HUES48 (cell line): ENCODE measurements at regions not wholly inside any gene's neighbourhood (a gene's known extent, or its start where the extent isn't known, plus 50 kb on each side); places are given as distances from the start of the nearest gene placed in this dataset.

Experiments used
- H3K27ac ChIP-seq: one replicate; pipeline ENCODE4 v1.7.0; 2013; ENCODE audit warnings: low read depth, low read length, inconsistent platforms
- H3K27me3 ChIP-seq: 2 replicates; pipeline ENCODE4 v1.6.1; 2013; ENCODE audit warnings: mild to moderate bottlenecking, low read length; ENCODE audit not compliant: control insufficient read depth, insufficient read depth
- H3K36me3 ChIP-seq: 2 replicates; pipeline ENCODE4 v1.6.1; 2013; ENCODE audit warnings: low read length; ENCODE audit not compliant: control insufficient read depth, insufficient read depth
- H3K4me1 ChIP-seq: 2 replicates; pipeline ENCODE4 v1.6.1; 2013; ENCODE audit warnings: mild to moderate bottlenecking, low read length; ENCODE audit not compliant: control insufficient read depth, insufficient read depth
- H3K4me3 ChIP-seq: 2 replicates; pipeline ENCODE4 v1.5.1; 2013; ENCODE audit warnings: mild to moderate bottlenecking, low read depth, low read length
- H3K9ac ChIP-seq: 2 replicates; pipeline ENCODE4 v1.6.1; 2013; ENCODE audit warnings: mild to moderate bottlenecking, low read depth, low read length, moderate library complexity
- H3K9me3 ChIP-seq: 2 replicates; pipeline ENCODE4 v1.6.1; 2013; ENCODE audit warnings: low read length; ENCODE audit not compliant: control insufficient read depth, insufficient read depth

GRCh38 chr12:34298971-34299801 is 276.9 kb downstream of the ALG10 start:
- peaks cover 100% of the 10 kb centered on the region for H3K9me3 ChIP-seq
- no peaks in the 10 kb centered on the region for H3K27me3 ChIP-seq
- no peak overlapping the region for H3K9ac ChIP-seq
- H3K4me3 ChIP-seq, result no peak overlapping the region
- H3K27ac ChIP-seq, result no peak overlapping the region
- no peaks in the 10 kb centered on the region for H3K4me1 ChIP-seq
- no peaks in the 10 kb centered on the region for H3K36me3 ChIP-seq

DNA sequence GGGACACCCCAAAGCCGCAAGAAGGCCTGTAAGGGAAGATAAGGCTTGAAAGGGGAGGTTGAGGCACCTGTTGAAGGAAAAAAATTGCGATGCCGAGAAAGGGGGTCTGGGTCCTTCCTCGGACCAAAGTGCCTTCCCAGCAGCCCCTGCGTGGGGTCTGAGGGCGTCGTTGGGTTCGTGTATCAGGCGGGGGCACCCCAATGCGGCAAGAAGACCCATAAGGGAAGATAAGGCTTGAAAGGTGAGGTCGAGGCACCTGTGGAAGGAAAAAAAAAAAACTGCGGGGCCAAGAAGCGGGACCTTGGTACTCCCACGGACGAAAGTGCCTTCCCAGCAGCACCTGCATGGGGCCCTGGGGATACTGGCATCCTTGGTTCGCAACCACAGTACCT is 277.5 kb downstream of the ALG10 start:
- Histone ChIP-seq H3K4me3 (no peak overlapping the region), H3K27ac (no peak overlapping the region), H3K27me3 (no peaks in the 10 kb centered on the region), H3K9ac (no peak overlapping the region), H3K9me3 (peaks cover 100% of the 10 kb centered on the region), H3K4me1 (no peaks in the 10 kb centered on the region), H3K36me3 (no peaks in the 10 kb centered on the region)

GRCh38 chr12:34300376-34301250 is 278.3 kb downstream of the ALG10 start:
- no peaks in the 10 kb centered on the region for H3K27me3 ChIP-seq
- no peak overlapping the region for H3K27ac ChIP-seq
- peaks cover 100% of the 10 kb centered on the region for H3K9me3 ChIP-seq
- H3K36me3 ChIP-seq, result no peaks in the 10 kb centered on the region
- H3K4me3 ChIP-seq, result no peak overlapping the region
- H3K4me1 ChIP-seq, result no peaks in the 10 kb centered on the region
- no peak overlapping the region for H3K9ac ChIP-seq

DNA sequence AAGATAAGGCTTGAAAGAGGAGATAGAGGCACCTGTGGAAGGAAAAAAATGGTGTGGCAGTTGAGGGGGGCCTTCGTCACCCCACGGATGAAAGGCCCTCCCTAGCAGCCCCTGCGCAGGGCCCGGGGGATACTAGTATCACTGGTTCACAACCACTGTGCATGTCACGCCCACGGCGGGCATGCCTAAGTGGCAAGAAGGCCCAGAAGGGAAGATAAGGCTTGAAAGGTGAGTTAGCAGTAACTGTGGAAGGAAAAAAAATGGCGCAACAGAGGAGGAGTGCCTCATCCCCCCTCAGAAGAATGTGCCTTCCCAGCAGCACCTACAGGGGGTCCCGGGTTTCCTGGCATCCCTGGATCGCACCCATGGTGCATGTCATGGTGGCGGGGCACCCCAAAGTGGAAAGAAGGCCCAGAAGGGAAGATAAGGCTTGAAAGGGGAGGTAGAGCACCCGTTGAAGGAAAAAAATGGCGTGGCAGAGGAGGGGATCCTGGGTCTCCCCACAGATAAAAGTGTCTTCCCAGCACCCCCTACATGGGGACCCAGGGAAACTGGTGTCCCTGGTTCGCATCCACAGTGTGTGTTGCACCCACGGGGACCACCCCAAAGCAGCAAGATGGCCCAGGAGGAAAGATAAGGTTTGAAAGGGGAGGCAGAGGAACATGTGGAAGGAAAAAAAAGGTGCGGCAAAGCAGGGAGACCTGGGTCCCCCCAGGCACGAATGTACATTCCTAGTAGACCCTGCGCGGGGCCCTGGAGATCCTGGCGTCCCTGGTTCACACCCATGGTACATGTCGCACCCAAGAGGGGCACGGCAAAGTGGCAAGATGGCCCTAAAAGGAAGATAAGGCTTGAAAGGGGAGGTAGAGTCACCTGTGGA is 279.2 kb downstream of the ALG10 start:
- Histone ChIP-seq H3K36me3 (no peaks in the 10 kb centered on the region), H3K9ac (no peak overlapping the region), H3K4me3 (no peak overlapping the region; the same call in 1 of the 2 replicates), H3K9me3 (peaks cover 100% of the 10 kb centered on the region), H3K27me3 (no peaks in the 10 kb centered on the region), H3K4me1 (no peaks in the 10 kb centered on the region), H3K27ac (no peak overlapping the region)

DNA sequence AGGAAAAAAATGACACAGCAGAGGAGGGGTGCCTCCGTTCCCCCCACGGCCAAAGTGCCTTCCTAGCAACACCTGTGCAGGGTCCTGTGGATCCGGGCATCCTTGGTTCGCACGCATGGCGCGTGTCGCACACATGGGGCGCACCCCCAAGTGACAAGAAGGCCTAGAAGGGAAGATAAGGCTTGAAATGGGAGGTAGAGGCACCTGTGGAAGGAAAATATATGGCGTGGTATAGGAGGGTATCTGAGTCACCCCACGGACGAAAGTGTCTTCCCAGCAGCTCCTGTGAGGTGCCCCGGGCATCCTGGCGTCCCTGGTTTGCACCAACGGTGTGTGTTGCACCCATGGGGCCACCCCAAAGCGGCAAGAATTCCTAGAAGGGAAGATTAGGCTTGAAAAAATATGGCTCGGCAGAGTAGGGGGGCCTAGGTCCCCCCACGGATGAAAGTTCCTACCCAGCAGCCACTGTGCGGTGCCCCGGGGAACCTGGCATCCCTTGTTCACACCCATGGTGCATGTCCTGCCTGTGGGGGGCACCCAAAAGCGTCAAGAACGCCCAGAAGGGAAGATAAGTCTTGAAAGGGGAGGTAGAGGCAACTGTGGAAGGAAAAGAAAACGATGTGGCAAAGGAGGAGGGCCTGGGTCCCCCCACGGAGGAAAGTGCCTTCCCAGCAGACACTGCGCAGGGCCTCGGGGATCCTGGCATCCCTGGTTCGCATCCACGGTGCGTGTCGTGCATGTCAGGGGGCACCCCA is 280.0 kb downstream of the ALG10 start:
- H3K9me3 ChIP-seq, result peaks cover 100% of the 10 kb centered on the region
- no peak overlapping the region for H3K4me3 ChIP-seq
- H3K36me3 ChIP-seq, result no peaks in the 10 kb centered on the region
- H3K4me1 ChIP-seq, result no peaks in the 10 kb centered on the region
- H3K27me3 ChIP-seq, result no peaks in the 10 kb centered on the region
- no peak overlapping the region for H3K27ac ChIP-seq
- H3K9ac ChIP-seq, result no peak overlapping the region

DNA sequence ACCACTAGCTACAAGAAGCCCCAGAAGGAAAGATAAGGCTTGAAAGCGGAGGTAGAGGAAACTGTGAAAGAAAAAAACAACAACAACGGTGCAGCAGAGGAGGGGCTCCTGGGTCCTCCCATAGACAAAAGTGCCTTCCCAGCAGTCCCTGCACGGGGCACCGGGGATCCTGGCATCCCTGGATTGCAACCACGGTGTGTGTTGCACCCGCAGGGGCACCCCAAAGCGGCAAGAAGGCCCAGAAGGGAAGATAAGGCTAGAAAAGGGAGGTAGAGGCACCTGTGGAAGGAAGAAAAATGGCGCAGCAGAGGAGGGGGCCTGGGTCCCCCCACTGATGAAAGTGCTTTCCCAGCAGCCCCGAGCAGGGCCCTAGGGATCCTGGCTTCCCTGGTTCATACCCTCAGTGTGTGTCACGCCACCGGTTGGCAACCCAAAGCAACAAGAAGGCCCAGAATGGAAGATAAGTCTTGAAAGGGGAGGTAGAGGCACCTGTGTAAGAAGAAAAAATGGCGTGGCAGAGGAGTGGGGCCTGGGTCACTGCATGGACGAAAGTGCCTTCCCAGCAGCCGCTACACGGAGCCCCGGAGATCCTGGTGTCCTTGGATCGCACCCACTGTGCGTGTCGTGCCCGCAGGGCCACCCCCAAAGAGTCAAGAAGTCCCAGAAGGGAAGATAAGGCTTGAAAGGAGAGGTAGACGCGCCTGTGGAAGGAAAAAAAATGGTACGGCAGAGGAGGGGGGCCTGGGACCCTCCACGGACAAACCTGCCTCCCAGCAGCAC is 281.0 kb downstream of the ALG10 start:
- no peak overlapping the region for H3K4me3 ChIP-seq
- no peaks in the 10 kb centered on the region for H3K27me3 ChIP-seq
- H3K4me1 ChIP-seq, result no peaks in the 10 kb centered on the region
- no peak overlapping the region for H3K9ac ChIP-seq
- no peak overlapping the region for H3K27ac ChIP-seq
- no peaks in the 10 kb centered on the region for H3K36me3 ChIP-seq
- peaks cover 100% of the 10 kb centered on the region for H3K9me3 ChIP-seq

- Histone ChIP-seq H3K4me1 (no peaks in the 10 kb centered on the region), H3K27me3 (no peaks in the 10 kb centered on the region), H3K9ac (no peak overlapping the region), H3K36me3 (no peaks in the 10 kb centered on the region), H3K27ac (no peak overlapping the region), H3K4me3 (no peak overlapping the region), H3K9me3 (peaks cover 100% of the 10 kb centered on the region)
Observed at GRCh38 chr12:34304001-34304400, 281.7 kb downstream of the ALG10 start.

DNA sequence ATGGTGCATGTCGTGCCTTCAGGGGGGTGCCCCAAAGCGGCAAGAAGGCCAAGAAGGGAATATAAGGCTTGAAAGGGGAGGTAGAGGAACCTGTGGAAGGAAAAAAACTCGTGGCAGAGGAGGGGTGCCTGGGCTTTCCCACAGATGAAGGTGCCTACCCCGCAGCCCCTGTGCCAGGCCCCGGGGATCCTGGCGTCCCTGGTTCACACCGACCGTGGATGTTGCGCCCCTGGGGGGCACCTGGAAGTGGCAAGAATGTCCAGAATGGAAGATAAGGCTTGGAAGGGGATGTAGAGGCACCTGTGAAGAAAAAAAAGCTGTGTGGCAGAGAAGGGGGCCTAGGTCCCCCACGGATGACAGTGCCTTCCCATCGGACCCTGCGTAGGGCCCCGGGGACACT is 282.2 kb downstream of the ALG10 start:
- Histone ChIP-seq H3K9ac (no peak overlapping the region), H3K27ac (no peak overlapping the region), H3K4me3 (no peak overlapping the region), H3K27me3 (no peaks in the 10 kb centered on the region), H3K36me3 (no peaks in the 10 kb centered on the region), H3K4me1 (no peaks in the 10 kb centered on the region), H3K9me3 (peaks cover 100% of the 10 kb centered on the region)

DNA sequence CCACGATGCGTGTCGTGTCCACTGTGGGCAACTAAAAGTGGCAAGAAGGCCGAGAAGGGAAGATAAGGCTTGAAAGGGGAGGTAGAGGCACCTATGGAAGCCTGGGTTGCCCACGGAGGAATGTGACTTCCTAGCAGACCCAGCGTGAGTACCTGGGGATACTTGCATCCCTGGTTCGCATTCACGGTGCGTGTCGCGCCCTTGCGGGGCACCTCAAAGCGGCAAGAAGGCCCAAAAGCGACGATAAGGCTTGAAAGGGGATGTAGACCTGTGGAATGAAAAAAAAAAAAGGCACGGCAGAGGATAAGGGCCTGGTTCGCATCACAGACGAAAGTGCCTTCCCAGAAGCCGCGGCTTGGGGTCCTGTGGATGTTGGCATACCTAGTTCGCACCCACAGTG is 282.9 kb downstream of the ALG10 start:
- Histone ChIP-seq H3K27ac (no peak overlapping the region), H3K9ac (no peak overlapping the region), H3K4me1 (no peaks in the 10 kb centered on the region), H3K9me3 (peaks cover 95% of the 10 kb centered on the region), H3K36me3 (no peaks in the 10 kb centered on the region), H3K4me3 (no peak overlapping the region), H3K27me3 (no peaks in the 10 kb centered on the region)
